Keratinocyte (primary cell): ENCODE measurements at regions not wholly inside any gene's neighbourhood (a gene's known extent, or its start where the extent isn't known, plus 50 kb on each side); places are given as distances from the start of the nearest gene placed in this dataset.

ENCODE experiments used
- CTCF ChIP-seq, 3 experiments: IDR thresholded peaks in 1 of 3; conservative IDR thresholded peaks in 1 of 3; optimal IDR thresholded peaks in 1 of 3; 2 replicates in 2 of 3; 3 replicates in 1 of 3; pipeline versions ENCODE3 to v1.5.1; 2011; ENCODE audit warnings: low read length in 3 of 3, mild to moderate bottlenecking in 3 of 3, moderate library complexity in 2 of 3, control low read depth in 1 of 3, inconsistent platforms in 1 of 3; ENCODE audit not compliant: insufficient read depth in 2 of 3; ENCODE audit errors: extremely low read depth in 1 of 3
- EZH2 ChIP-seq: IDR thresholded peaks from one replicate; pipeline ENCODE4 v1.6.1; 2012; ENCODE audit warnings: inconsistent platforms, mild to moderate bottlenecking, low read length, moderate library complexity

- no peak for TF ChIP-seq EZH2
- TF ChIP-seq CTCF (optimal IDR thresholded peaks at IDR 0.05 in 1 of 3, IDR thresholded peaks at IDR 0.05 in 1 of 3, conservative IDR thresholded peaks at IDR 0.05 in 1 of 3; ENCODE audit: extremely low read depth in 1 of 3, insufficient read depth in 2 of 3, low read length in 3 of 3), result no peak
These were observed 183.8 kb upstream of the PDE3A start for GRCh38 chr12:20184514-20184913.
